Transverse colon (tissue), 4 donors: ENCODE measurements at regions not wholly inside any gene's neighbourhood (a gene's known extent, or its start where the extent isn't known, plus 50 kb on each side); places are given as distances from the start of the nearest gene placed in this dataset.

Source experiments
- CTCF ChIP-seq, 5 experiments: fragments of 200-600 bp in 3 of 5; fragments of 450-650 bp in 2 of 5; sonication (generic) in 3 of 5; IDR thresholded peaks; 1 replicate in 2 of 5; 2 replicates in 3 of 5; pipeline ENCODE4 v1.5.1; 2016 to 2017; ENCODE audit warnings: antibody characterized with exemption in 5 of 5, inconsistent platforms in 3 of 5, mild to moderate bottlenecking in 2 of 5, moderate library complexity in 1 of 5
- POLR2AphosphoS5 ChIP-seq, 3 donors: sonication (generic); formaldehyde crosslinking; IDR thresholded peaks; one replicate each; pipeline ENCODE4 v1.6.1; 2016; ENCODE audit warnings: antibody characterized with exemption in 3 of 3

- no peak for TF ChIP-seq POLR2AphosphoS5 (IDR thresholded peaks at IDR 0.05)
- no peak for TF ChIP-seq CTCF (IDR thresholded peaks at IDR 0.05)
Observed at GRCh38 chr17:71613996-71614395, 506.8 kb upstream of the SOX9 start.
